Activated CD8-positive, alpha-beta T cell treated with anti-CD3 and anti-CD28 coated beads for 36 hours (primary cell): ENCODE measurements at regions not wholly inside any gene's neighbourhood (a gene's known extent, or its start where the extent isn't known, plus 50 kb on each side); places are given as distances from the start of the nearest gene placed in this dataset.

ENCODE experiments used
- ATAC-seq: fragments of 200-7000 bp; cut with Tn5 transposase; one replicate; pipeline ENCODE4 v1.10.0; 2021; ENCODE audit warnings: mild to moderate bottlenecking, moderate library complexity
- CTCF ChIA-PET: fragments of 350-600 bp; sonication (Branson Sonifier 250); formaldehyde crosslinking; loops from one replicate; lab custom pipeline; 2021; ENCODE audit warnings: antibody characterized with exemption; lab: Charles Lee
- POLR2A ChIA-PET: fragments of 350-600 bp; sonication (Branson Sonifier 250); formaldehyde crosslinking; loops from one replicate; lab custom pipeline; 2021; ENCODE audit warnings: antibody characterized with exemption; lab: Charles Lee
- DNase-seq: peaks from one replicate; pipeline ENCODE4 v3.0.0-alpha.2; 2020
- H3K27ac Mint-ChIP-seq: one replicate; pipeline ENCODE4 v1.8.0; 2021; ENCODE audit warnings: mild to moderate bottlenecking, mixed read lengths
- H3K27me3 Mint-ChIP-seq: one replicate; pipeline ENCODE4 v1.8.0; 2021; ENCODE audit warnings: mixed read lengths
- H3K36me3 Mint-ChIP-seq: one replicate; pipeline ENCODE4 v1.8.0; 2021; ENCODE audit warnings: low read depth, mixed read lengths
- H3K4me1 Mint-ChIP-seq: one replicate; pipeline ENCODE4 v1.8.0; 2021; ENCODE audit warnings: low read depth, mixed read lengths
- H3K4me3 Mint-ChIP-seq: one replicate; pipeline ENCODE4 v1.8.0; 2021; ENCODE audit warnings: mild to moderate bottlenecking, moderate library complexity, mixed read lengths
- H3K9me3 Mint-ChIP-seq: one replicate; pipeline ENCODE4 v1.8.0; 2021; ENCODE audit warnings: mixed read lengths
- CTCF ChIP-seq: fragments of 200-600 bp; IDR thresholded peaks from one replicate; pipeline ENCODE4 v1.8.0; 2022; ENCODE audit warnings: antibody characterized with exemption, mild to moderate bottlenecking
- intact Hi-C: fragments of 100-400 bp; cut with micrococcal nuclease; formaldehyde crosslinking; loops from one replicate; pipeline ENCODE4 v1.10.0; 2022

DNA sequence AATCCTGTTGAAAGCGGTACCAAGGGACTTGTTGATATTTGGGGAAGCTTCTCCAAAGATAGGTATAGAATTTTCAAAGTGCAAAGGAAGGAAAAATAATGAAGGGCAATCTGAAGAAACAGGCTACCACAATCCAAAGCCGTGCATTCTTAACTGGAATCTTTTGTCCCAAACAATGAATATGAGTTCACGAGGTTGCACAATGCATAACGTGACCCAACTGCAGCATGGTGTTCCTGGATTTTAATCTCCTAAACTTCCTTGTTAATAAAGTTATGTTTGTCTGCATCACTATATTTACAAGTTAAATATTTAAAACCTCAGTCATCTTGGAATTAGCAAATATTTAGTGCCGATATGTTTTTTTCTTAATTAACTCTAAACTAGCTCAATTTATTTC is 203.7 kb downstream of the WDR11 start:
- Mint-ChIP-seq H3K27ac (no peak overlapping the region), H3K4me3 (no peak overlapping the region), H3K9me3 (no peaks in the 10 kb centered on the region), H3K36me3 (no peaks in the 10 kb centered on the region), H3K27me3 (no peaks in the 10 kb centered on the region), H3K4me1 (no peaks in the 10 kb centered on the region)
- no peak for TF ChIP-seq CTCF
- no peak for ATAC-seq
- intact Hi-C loops = no loop called here
- POLR2A ChIA-PET = no interaction called here
- DNase-seq = no peak
- CTCF ChIA-PET = no interaction called here

DNA sequence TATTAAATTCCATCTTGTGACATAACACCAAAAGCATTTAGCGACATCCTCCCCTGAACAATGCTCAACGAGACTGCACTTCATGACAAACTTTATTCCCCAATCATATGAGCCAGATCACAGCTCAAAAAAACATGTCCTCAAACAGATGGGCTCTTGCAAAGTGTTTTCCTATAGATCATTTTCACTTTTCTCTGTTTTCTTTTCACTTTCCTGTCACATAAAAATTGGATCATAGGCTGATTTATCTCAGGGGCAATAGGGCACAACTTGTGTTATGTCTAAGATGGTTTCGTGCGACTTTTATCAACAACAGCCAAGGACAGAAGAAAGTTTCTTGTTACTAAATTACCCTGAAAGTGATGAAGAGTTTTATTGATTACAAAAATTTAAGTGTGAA is 206.1 kb downstream of the WDR11 start:
- Mint-ChIP-seq H3K4me1 (no peaks in the 10 kb centered on the region), H3K27ac (no peak overlapping the region), H3K9me3 (no peaks in the 10 kb centered on the region), H3K36me3 (no peaks in the 10 kb centered on the region), H3K4me3 (no peak overlapping the region), H3K27me3 (no peaks in the 10 kb centered on the region)
- no peak for DNase-seq
- TF ChIP-seq CTCF = no peak
- ChIA-PET CTCF (no interaction called here), POLR2A (no interaction called here)
- ATAC-seq = no peak
- intact Hi-C loops = no loop called here

GRCh38 chr10:121058082-121058481 is 206.9 kb downstream of the WDR11 start:
- no peak overlapping the region for H3K4me3 Mint-ChIP-seq
- CTCF ChIA-PET = no interaction called here
- H3K36me3 Mint-ChIP-seq = no peaks in the 10 kb centered on the region
- no peaks in the 10 kb centered on the region for H3K4me1 Mint-ChIP-seq
- H3K27me3 Mint-ChIP-seq = no peaks in the 10 kb centered on the region
- ATAC-seq (no peak), DNase-seq (no peak)
- H3K9me3 Mint-ChIP-seq = no peaks in the 10 kb centered on the region
- TF ChIP-seq CTCF = no peak
- POLR2A ChIA-PET = no interaction called here
- no peak overlapping the region for H3K27ac Mint-ChIP-seq
- intact Hi-C loops = no loop called here

- Mint-ChIP-seq H3K36me3 (no peaks in the 10 kb centered on the region), H3K27ac (no peak overlapping the region), H3K9me3 (no peaks in the 10 kb centered on the region), H3K27me3 (no peaks in the 10 kb centered on the region), H3K4me1 (no peaks in the 10 kb centered on the region), H3K4me3 (no peak overlapping the region)
- DNase-seq (no peak), ATAC-seq (no peak)
- ChIA-PET CTCF (no interaction called here), POLR2A (no interaction called here)
- no peak for TF ChIP-seq CTCF
- intact Hi-C loops = no loop called here
These were observed 208.2 kb downstream of the WDR11 start for GRCh38 chr10:121059351-121059750.

DNA sequence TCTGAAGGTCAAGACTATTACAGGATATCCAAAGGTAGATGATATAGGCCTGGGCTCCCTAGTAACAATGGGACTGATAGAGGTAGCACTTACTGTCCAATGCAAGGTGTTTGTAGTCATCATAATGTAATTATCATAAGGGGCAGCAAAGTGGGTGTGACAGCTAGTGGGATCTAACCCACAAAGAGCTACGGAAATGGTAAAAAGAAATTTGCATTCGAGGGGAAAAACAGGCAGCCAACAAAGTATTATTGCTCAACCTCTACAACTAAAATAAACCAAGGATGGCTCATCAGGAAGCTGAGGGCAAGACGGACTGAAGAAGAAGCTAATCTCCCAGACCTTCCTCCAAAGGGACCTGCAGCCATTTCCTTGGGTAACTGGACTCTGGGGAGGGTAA is 211.0 kb downstream of the WDR11 start:
- no peak for TF ChIP-seq CTCF
- Mint-ChIP-seq H3K36me3 (no peaks in the 10 kb centered on the region), H3K9me3 (no peaks in the 10 kb centered on the region), H3K27ac (no peak overlapping the region), H3K4me3 (no peak overlapping the region), H3K27me3 (no peaks in the 10 kb centered on the region), H3K4me1 (no peaks in the 10 kb centered on the region)
- intact Hi-C loops = no loop called here
- ChIA-PET POLR2A (no interaction called here), CTCF (interaction anchor here (0.9 to 1.4 kb wide), 2 partner anchors 10 to 113 kb away, joined by 3 read pairs; no protein-coding TSS in a partner anchor)
- ATAC-seq = no peak
- DNase-seq = no peak
